ENCODE measurements at regions not wholly inside any gene's neighbourhood (a gene's known extent, or its start where the extent isn't known, plus 50 kb on each side); places are given as distances from the start of the nearest gene placed in this dataset.

DNA sequence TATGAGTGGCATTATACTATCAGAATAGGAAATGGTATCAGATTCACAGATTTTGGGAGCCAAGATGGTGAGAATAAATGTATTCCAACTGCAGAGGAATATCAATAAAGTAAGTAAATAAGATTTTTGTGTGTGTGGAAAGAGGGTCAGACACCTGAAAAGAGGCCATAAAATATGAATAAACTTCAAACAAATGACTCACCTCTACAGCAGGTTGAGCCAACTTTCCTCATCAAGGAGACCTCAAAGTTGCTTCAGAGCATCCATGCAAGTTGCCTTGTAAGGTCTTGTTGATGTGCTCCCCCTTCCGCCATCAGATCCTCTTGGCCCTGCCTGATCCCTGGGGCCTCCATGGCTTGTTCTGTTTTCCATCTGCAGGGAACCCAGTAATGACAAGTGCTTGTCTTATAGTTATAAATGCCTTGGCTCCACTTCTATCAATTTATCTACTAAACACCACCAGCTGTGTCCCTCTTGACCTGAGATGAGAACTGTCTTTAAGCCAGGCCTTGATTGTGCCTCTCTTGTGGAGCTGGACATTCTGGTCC, 775.6 kb downstream of the LTN1 start:
- Histone ChIP-seq H3K27ac (ENCODE audit: low read depth in 1 of 2, low read length in 1 of 2) (no peak overlapping the region), H3K4me3 (no peak overlapping the region), H3K27me3 (ENCODE audit: control insufficient read depth in 3 of 3, insufficient read depth in 3 of 3, low read length in 2 of 3) (no peaks in the 10 kb centered on the region), H3K4me1 (ENCODE audit: control insufficient read depth in 5 of 5, insufficient read depth in 5 of 5, low read length in 5 of 5) (peaks cover 0 to 14% (median 0%) of the 10 kb centered on the region in 5 donors), H3K9me3 (ENCODE audit: control insufficient read depth in 4 of 4, insufficient read depth in 3 of 4, low read length in 3 of 4) (no peaks in the 10 kb centered on the region), H3K9ac (ENCODE audit: insufficient read depth in 1 of 2, low read length in 2 of 2) (no peak overlapping the region), H3K36me3 (ENCODE audit: control insufficient read depth in 4 of 4, insufficient read depth in 4 of 4, low read length in 4 of 4) (no peaks in the 10 kb centered on the region)
- DNase-seq (no peak), ATAC-seq (ENCODE audit: insufficient read depth, low FRiP score) (no peak)
- TF ChIP-seq, protein P1, sequence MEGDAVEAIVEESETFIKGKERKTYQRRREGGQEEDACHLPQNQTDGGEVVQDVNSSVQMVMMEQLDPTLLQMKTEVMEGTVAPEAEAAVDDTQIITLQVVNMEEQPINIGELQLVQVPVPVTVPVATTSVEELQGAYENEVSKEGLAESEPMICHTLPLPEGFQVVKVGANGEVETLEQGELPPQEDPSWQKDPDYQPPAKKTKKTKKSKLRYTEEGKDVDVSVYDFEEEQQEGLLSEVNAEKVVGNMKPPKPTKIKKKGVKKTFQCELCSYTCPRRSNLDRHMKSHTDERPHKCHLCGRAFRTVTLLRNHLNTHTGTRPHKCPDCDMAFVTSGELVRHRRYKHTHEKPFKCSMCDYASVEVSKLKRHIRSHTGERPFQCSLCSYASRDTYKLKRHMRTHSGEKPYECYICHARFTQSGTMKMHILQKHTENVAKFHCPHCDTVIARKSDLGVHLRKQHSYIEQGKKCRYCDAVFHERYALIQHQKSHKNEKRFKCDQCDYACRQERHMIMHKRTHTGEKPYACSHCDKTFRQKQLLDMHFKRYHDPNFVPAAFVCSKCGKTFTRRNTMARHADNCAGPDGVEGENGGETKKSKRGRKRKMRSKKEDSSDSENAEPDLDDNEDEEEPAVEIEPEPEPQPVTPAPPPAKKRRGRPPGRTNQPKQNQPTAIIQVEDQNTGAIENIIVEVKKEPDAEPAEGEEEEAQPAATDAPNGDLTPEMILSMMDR (IDR thresholded peaks at IDR 0.05; ENCODE audit: control extremely low read depth, extremely low read depth) = no peak
- 0 to 100% methylated on average over 1 of the region's 1 CpG for whole genome bisulfite sequencing, 2 donors

DNA sequence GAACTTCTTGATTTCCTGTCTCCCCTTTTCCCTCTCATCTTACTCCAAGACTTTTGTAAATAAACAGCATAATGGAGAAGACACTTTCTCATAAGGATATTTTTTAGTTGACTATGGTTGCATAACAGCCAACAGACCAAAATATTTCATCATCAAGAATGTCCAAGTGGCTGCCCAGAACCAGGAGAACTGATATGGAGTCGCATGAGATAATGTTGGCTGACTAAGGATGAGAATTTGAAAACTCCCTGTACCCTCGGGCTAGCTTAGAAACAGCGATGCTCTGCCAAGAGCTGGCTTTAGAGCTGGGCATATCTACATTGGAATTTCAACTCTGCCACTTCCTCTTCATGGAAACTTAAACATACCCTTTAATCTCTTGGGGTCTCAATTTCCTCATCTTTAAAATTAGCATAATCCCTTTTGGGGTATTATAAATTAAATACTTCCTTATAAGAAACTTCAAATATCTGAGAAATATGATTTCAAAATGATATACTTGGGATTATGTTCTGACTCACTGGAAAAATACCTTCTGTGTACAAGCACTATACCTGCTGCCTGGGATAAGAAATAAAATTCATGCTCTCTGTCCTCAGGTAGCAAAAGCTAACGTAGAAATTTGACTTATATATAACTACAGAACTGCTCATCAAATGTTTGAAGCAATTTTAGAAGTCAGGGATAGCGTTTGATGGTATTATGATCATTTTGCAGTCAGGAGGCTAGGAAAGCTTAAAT, 777.3 kb downstream of the LTN1 start:
- Histone ChIP-seq H3K27me3 (ENCODE audit: control insufficient read depth in 3 of 3, insufficient read depth in 3 of 3, low read length in 2 of 3) (no peaks in the 10 kb centered on the region), H3K4me1 (ENCODE audit: control insufficient read depth in 5 of 5, insufficient read depth in 5 of 5, low read length in 5 of 5) (peaks cover 0 to 11% (median 0%) of the 10 kb centered on the region in 5 donors), H3K4me3 (no peak overlapping the region), H3K36me3 (ENCODE audit: control insufficient read depth in 4 of 4, insufficient read depth in 4 of 4, low read length in 4 of 4) (no peaks in the 10 kb centered on the region), H3K27ac (ENCODE audit: low read depth in 1 of 2, low read length in 1 of 2) (peak overlapping the region in 1 of 2 donors; percentile 81), H3K9me3 (ENCODE audit: control insufficient read depth in 4 of 4, insufficient read depth in 3 of 4, low read length in 3 of 4) (no peaks in the 10 kb centered on the region), H3K9ac (ENCODE audit: insufficient read depth in 1 of 2, low read length in 2 of 2) (no peak overlapping the region)
- WGBS, 2 donors = 67 to 83% methylated on average over 5 of the region's 5 CpGs
- ATAC-seq (ENCODE audit: insufficient read depth, low FRiP score) (no peak), DNase-seq (no peak)
- TF ChIP-seq, protein P1 (IDR thresholded peaks at IDR 0.05; ENCODE audit: control extremely low read depth, extremely low read depth) = no peak

DNA sequence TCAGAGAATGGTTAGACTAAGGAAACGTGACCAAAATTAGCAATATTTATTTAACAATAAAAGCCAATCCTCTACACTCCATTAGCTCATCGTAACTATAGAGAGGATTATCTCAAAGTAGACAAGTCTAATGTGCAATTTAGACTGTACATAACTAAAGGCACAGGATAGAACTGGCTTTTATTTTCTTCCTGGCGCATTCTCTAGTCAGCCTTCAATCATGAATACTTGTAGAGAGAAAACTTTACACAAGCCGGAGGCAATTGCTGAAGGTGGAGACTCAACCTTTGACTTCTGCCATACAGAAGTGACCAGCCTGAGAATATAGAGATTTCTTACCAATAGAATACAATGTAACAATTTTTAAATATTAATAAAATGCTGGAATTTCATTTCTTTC, 777.9 kb downstream of the LTN1 start:
- 81 to 91% methylated on average over 4 of the region's 4 CpGs for WGBS, 2 donors
- H3K9me3 ChIP-seq (ENCODE audit: control insufficient read depth in 4 of 4, insufficient read depth in 3 of 4, low read length in 3 of 4) = no peaks in the 10 kb centered on the region

More for the DNA sequence above, 777.9 kb downstream of the LTN1 start:
- H3K36me3 ChIP-seq (ENCODE audit: control insufficient read depth in 4 of 4, insufficient read depth in 4 of 4, low read length in 4 of 4) = no peaks in the 10 kb centered on the region
- no peaks in the 10 kb centered on the region for H3K27me3 ChIP-seq (ENCODE audit: control insufficient read depth in 3 of 3, insufficient read depth in 3 of 3, low read length in 2 of 3)
- no peak overlapping the region for H3K4me3 ChIP-seq
- DNase-seq = no peak
- peaks cover 0 to 11% (median 0%) of the 10 kb centered on the region in 5 donors for H3K4me1 ChIP-seq (ENCODE audit: control insufficient read depth in 5 of 5, insufficient read depth in 5 of 5, low read length in 5 of 5)
- H3K27ac ChIP-seq (ENCODE audit: low read depth in 1 of 2, low read length in 1 of 2) = peak overlapping the region in 1 of 2 donors; percentile 81
- ATAC-seq (ENCODE audit: insufficient read depth, low FRiP score) = no peak
- TF ChIP-seq, protein P1 (IDR thresholded peaks at IDR 0.05; ENCODE audit: control extremely low read depth, extremely low read depth) = no peak
- no peak overlapping the region for H3K9ac ChIP-seq (ENCODE audit: insufficient read depth in 1 of 2, low read length in 2 of 2)

Measured in lung (tissue), 11 donors.